ENCODE measurements at regions not wholly inside any gene's neighbourhood (a gene's known extent, or its start where the extent isn't known, plus 50 kb on each side); places are given as distances from the start of the nearest gene placed in this dataset.

DNA sequence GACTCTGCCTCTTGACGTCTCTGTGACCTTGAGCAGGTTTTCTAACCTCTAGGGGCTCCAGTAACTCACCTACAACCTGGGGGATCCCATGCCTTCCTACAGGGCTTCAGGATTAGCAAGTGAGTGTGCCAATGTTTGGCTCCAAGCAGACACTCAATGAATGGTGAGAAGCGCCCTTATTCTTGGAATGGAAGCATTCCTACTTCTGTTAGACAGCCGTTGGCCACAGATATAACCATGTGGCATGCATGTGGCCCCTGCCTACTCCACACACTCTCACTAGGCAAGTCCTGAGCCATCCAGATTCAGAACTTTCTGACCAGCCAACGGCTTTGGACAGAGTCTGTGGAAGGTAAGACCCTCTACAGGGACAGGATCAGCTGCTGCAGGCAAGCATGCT is 108.9 kb upstream of the LYZL2 start:
- TF ChIP-seq CTCF (IDR thresholded peaks at IDR 0.05; ENCODE audit: poor library complexity, severe bottlenecking) = no peak
- no peak for TF ChIP-seq RAD21 (conservative IDR thresholded peaks at IDR 0.05)
- no peak for TF ChIP-seq EP300 (conservative IDR thresholded peaks at IDR 0.05; ENCODE audit: poor library complexity, severe bottlenecking)
- TF ChIP-seq POLR2AphosphoS5 (IDR thresholded peaks at IDR 0.05) = no peak
- no peak for TF ChIP-seq TAF1 (IDR thresholded peaks at IDR 0.05; ENCODE audit: low read depth)
- TF ChIP-seq EZH2 (IDR thresholded peaks at IDR 0.05; ENCODE audit: borderline replicate concordance, insufficient read depth, low read length, poor library complexity, severe bottlenecking) = no peak
